ENCODE measurements at regions not wholly inside any gene's neighbourhood (a gene's known extent, or its start where the extent isn't known, plus 50 kb on each side); places are given as distances from the start of the nearest gene placed in this dataset.

DNA sequence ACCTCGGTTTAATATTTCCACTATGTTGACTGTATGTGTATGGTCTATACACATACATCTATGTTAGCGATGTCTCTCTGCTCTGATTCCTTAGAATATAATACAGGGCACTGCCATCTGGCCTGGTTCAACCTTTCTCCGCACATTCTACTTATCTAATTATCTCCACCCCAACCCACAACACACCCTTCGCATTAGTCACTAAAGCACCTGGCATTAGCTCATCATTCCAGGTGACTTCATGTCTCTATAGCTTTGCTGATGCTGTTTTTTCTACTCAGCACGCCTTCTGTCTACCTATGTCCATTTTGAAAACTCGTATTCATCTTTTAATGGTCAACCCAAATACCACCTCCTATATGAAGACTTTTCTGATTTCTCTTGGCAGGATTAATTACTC lies 425.2 kb upstream of the RASGEF1B start:
- Histone ChIP-seq H3K23ac (ENCODE audit: insufficient read length) (no peak overlapping the region), H3K4ac (replicated peaks; ENCODE audit: insufficient read length, low read depth, low read length) (no peak overlapping the region), H3K36me3 (ENCODE audit: control insufficient read depth in 2 of 4, insufficient read depth in 4 of 4, low read length in 3 of 4) (no peaks in the 10 kb centered on the region), H3K79me2 (ENCODE audit: control insufficient read depth in 1 of 2, insufficient read depth in 2 of 2, low read length in 2 of 2) (no peaks in the 10 kb centered on the region), H3K27ac (ENCODE audit: low read depth, low read length) (no peak overlapping the region), H4K8ac (ENCODE audit: extremely low read depth, insufficient read depth, low read length) (no peak overlapping the region), H3K4me1 (replicated peaks in 1 of 4; ENCODE audit: control insufficient read depth in 3 of 4, insufficient read depth in 4 of 4, low read length in 3 of 4) (peaks cover 0 to 7% (median 0%) of the 10 kb centered on the region in 4 experiments; a peak in 1 of 7 replicates), H2AK5ac (ENCODE audit: low read depth, low read length) (no peak overlapping the region), H3K27me3 (replicated peaks in 1 of 4; ENCODE audit: control insufficient read depth in 3 of 4, extremely low read depth in 1 of 4, insufficient read depth in 3 of 4, low read length in 3 of 4) (no peaks in the 10 kb centered on the region), H2BK15ac (ENCODE audit: low read length) (no peak overlapping the region), H3K18ac (ENCODE audit: extremely low read depth, low read length) (no peak overlapping the region), H2BK120ac (replicated peaks; ENCODE audit: low read depth, low read length) (no peak overlapping the region), H3K4me2 (ENCODE audit: insufficient read depth in 1 of 2, low read depth in 2 of 2, low read length in 2 of 2) (no peak overlapping the region), H2AFZ (ENCODE audit: low read length) (no peak overlapping the region), H3K79me1 (ENCODE audit: low read depth, low read length) (no peaks in the 10 kb centered on the region), H4K91ac (replicated peaks; ENCODE audit: insufficient read length, low read length) (no peak overlapping the region), H3K4me3 (ENCODE audit: extremely low read depth in 1 of 4, insufficient read depth in 2 of 4, low read depth in 3 of 4, low read length in 4 of 4) (no peak overlapping the region), H4K20me1 (replicated peaks in 1 of 2; ENCODE audit: control insufficient read depth in 1 of 2, insufficient read depth in 2 of 2, low read length in 2 of 2) (no peaks in the 10 kb centered on the region), H3K9me3 (ENCODE audit: insufficient read depth in 2 of 2, low read depth in 1 of 2, low read length in 1 of 2) (no peaks in the 10 kb centered on the region), H2BK5ac (ENCODE audit: low read depth, low read length) (no peak overlapping the region), H3K14ac (ENCODE audit: insufficient read length) (no peak overlapping the region), H3K23me2 (ENCODE audit: low read depth, low read length) (no peaks in the 10 kb centered on the region), H3K9ac (replicated peaks in 1 of 4; ENCODE audit: extremely low read depth in 1 of 4, low read depth in 3 of 4, low read length in 3 of 4) (no peak overlapping the region), H2BK12ac (ENCODE audit: low read depth, low read length) (no peak overlapping the region), H3K56ac (replicated peaks; ENCODE audit: insufficient read length, low read depth, low read length) (no peak overlapping the region), H4K5ac (ENCODE audit: insufficient read length, low read depth, low read length) (no peak overlapping the region), H2BK20ac (ENCODE audit: low read length) (no peak overlapping the region)
- FAIRE-seq (no peak), DNase-seq (ENCODE audit: low read depth in 1 of 2, low spot score in 2 of 2) (no peak)
- CTCF ChIA-PET (ENCODE audit: partially characterized antibody), result interaction anchor here (5.4 kb wide), 1 partner anchor 17 kb away, joined by 32 read pairs; no protein-coding TSS in a partner anchor
- TF ChIP-seq ASH2L (IDR thresholded peaks at IDR 0.05; ENCODE audit: low read length), result no peak
- TF ChIP-seq CREB1 (IDR thresholded peaks at IDR 0.05), result no peak
- TF ChIP-seq RAD21 (IDR thresholded peaks at IDR 0.05 in 1 of 2, conservative IDR thresholded peaks at IDR 0.05 in 1 of 2; ENCODE audit: low read depth in 2 of 2, low read length in 2 of 2), result no peak
- no peak for TF ChIP-seq SIN3A (conservative IDR thresholded peaks at IDR 0.05 in 1 of 2, IDR thresholded peaks at IDR 0.05 in 1 of 2; ENCODE audit: low read depth in 1 of 2, low read length in 2 of 2)
- TF ChIP-seq GTF2F1 (IDR thresholded peaks at IDR 0.05; ENCODE audit: borderline replicate concordance, low read depth, low read length), result no peak
- no peak for TF ChIP-seq KDM1A (IDR thresholded peaks at IDR 0.05; ENCODE audit: borderline replicate concordance, low read length)
- no peak for TF ChIP-seq PHF8 (conservative IDR thresholded peaks at IDR 0.05; ENCODE audit: low read depth, low read length)
- TF ChIP-seq SRF (IDR thresholded peaks at IDR 0.05; ENCODE audit: low read depth, low read length), result no peak
- TF ChIP-seq KDM4A (IDR thresholded peaks at IDR 0.05; ENCODE audit: low read depth, low read length, severe bottlenecking), result no peak
- no peak for TF ChIP-seq TEAD4 (IDR thresholded peaks at IDR 0.05; ENCODE audit: low read depth, low read length)
- TF ChIP-seq, protein P1, sequence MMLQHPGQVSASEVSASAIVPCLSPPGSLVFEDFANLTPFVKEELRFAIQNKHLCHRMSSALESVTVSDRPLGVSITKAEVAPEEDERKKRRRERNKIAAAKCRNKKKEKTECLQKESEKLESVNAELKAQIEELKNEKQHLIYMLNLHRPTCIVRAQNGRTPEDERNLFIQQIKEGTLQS (IDR thresholded peaks at IDR 0.05; ENCODE audit: insufficient read depth, low read depth, low read length), result no peak
- TF ChIP-seq RBBP5 (IDR thresholded peaks at IDR 0.05; ENCODE audit: borderline replicate concordance, low read depth, low read length), result no peak
- no peak for TF ChIP-seq NRF1 (IDR thresholded peaks at IDR 0.05; ENCODE audit: low read depth, low read length)
- 89 to 100% methylated on average over 1 to 6 of the region's 6 CpGs for WGBS, 2 experiments (ENCODE audit: extremely low coverage in 1 of 2, insufficient coverage in 1 of 2, insufficient read length in 1 of 2, insufficient replicate concordance in 2 of 2, low coverage in 1 of 2, low lambda C conversion rate in 2 of 2, missing lambda C conversion rate in 1 of 2)
- POLR2A ChIA-PET (ENCODE audit: partially characterized antibody), result no interaction called here

All from H1 (cell line).